WTC11 (cell line): ENCODE measurements at regions not wholly inside any gene's neighbourhood (a gene's known extent, or its start where the extent isn't known, plus 50 kb on each side); places are given as distances from the start of the nearest gene placed in this dataset.
"Not testable (repeated sequence)": the region's sequence is repeated elsewhere in the genome, so short reads cannot be mapped to it uniquely, and the experiment has no call there.

ENCODE experiments used
- ATAC-seq: fragments of 200-7000 bp; cut with Tn5 transposase; 2 replicates; pipeline ENCODE4 v1.10.0; 2021; ENCODE audit warnings: mild to moderate bottlenecking, moderate library complexity
- CTCF ChIA-PET: fragments of 300-600 bp; sonication (Branson Sonifier 250); formaldehyde crosslinking; loops from one replicate; lab custom pipeline; 2021; ENCODE audit warnings: antibody characterized with exemption; lab: Charles Lee
- POLR2A ChIA-PET: fragments of 350-600 bp; sonication (Branson Sonifier 250); formaldehyde crosslinking; loops from one replicate; lab custom pipeline; 2021; ENCODE audit warnings: antibody characterized with exemption; lab: Charles Lee
- DNase-seq: peaks from one replicate; pipeline ENCODE4 v3.0.0; 2021; ENCODE audit warnings: low spot score
- H3K27ac Mint-ChIP-seq: 2 replicates; pipeline ENCODE4 v1.8.0; 2021; ENCODE audit warnings: mixed read lengths
- H3K27me3 Mint-ChIP-seq: 2 replicates; pipeline ENCODE4 v1.8.0; 2021; ENCODE audit warnings: low read depth, mild to moderate bottlenecking, moderate library complexity, mixed read lengths
- H3K36me3 Mint-ChIP-seq: 2 replicates; pipeline ENCODE4 v1.8.0; 2021; ENCODE audit warnings: mixed read lengths
- H3K4me1 Mint-ChIP-seq: 2 replicates; pipeline ENCODE4 v1.8.0; 2022; ENCODE audit warnings: mixed read lengths
- H3K4me3 Mint-ChIP-seq: 2 replicates; pipeline ENCODE4 v1.8.0; 2021; ENCODE audit warnings: mild to moderate bottlenecking, moderate library complexity, mixed read lengths
- H3K9me3 Mint-ChIP-seq: 2 replicates; pipeline ENCODE4 v1.8.0; 2021; ENCODE audit warnings: mixed read lengths
- OVOL2 ChIP-seq: fragments of 250-450 bp; sonication (Bioruptor Pico); IDR thresholded peaks from 2 replicates; pipeline ENCODE4 v1.9.0; 2021; ENCODE audit warnings: mild to moderate bottlenecking, borderline replicate concordance
- PRRX2 ChIP-seq: fragments of 250-450 bp; sonication (Bioruptor Pico); IDR thresholded peaks from 2 replicates; pipeline ENCODE4 v1.8.0; 2021; ENCODE audit warnings: mild to moderate bottlenecking
- USF2 ChIP-seq: sonication (generic); formaldehyde crosslinking; IDR thresholded peaks from 2 replicates; pipeline ENCODE4 v1.8.1; 2023; ENCODE audit warnings: mild to moderate bottlenecking, missing genetic modification reagents, moderate library complexity
- ZNF416 ChIP-seq: fragments of 250-450 bp; sonication (Bioruptor Pico); IDR thresholded peaks from 2 replicates; pipeline ENCODE4 v1.9.0; 2021; ENCODE audit warnings: mild to moderate bottlenecking, inconsistent platforms
- ZNF423 ChIP-seq: fragments of 250-450 bp; sonication (Bioruptor Pico); IDR thresholded peaks from 2 replicates; pipeline ENCODE4 v2.1.2; 2022; ENCODE audit warnings: mild to moderate bottlenecking, moderate library complexity
- ZSCAN18 ChIP-seq: fragments of 250-450 bp; sonication (Bioruptor Pico); IDR thresholded peaks from 2 replicates; pipeline ENCODE4 v2.1.2; 2022; ENCODE audit warnings: mild to moderate bottlenecking, moderate library complexity
- TF ChIP-seq, protein P1 (sequence below): fragments of 250-450 bp; sonication (Bioruptor Pico); IDR thresholded peaks from 2 replicates; pipeline ENCODE4 v1.9.0; 2021; ENCODE audit warnings: mild to moderate bottlenecking
- TF ChIP-seq, protein P2 (sequence below): sonication (generic); formaldehyde crosslinking; IDR thresholded peaks from 2 replicates; pipeline ENCODE4 v1.8.1; 2023; ENCODE audit warnings: mild to moderate bottlenecking, moderate library complexity, missing genetic modification reagents
- TF ChIP-seq, protein P3 (sequence below): fragments of 250-450 bp; sonication (Bioruptor Pico); IDR thresholded peaks from 2 replicates; pipeline ENCODE4 v1.9.0; 2021; ENCODE audit warnings: mild to moderate bottlenecking, borderline replicate concordance

GRCh38 chr17:83010206-83011200 lies 68.9 kb upstream of the METRNL start (continued):
- TF ChIP-seq, protein P1, sequence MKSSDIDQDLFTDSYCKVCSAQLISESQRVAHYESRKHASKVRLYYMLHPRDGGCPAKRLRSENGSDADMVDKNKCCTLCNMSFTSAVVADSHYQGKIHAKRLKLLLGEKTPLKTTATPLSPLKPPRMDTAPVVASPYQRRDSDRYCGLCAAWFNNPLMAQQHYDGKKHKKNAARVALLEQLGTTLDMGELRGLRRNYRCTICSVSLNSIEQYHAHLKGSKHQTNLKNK (CRISPR knock-in tag), result no peak
- TF ChIP-seq, protein P2, sequence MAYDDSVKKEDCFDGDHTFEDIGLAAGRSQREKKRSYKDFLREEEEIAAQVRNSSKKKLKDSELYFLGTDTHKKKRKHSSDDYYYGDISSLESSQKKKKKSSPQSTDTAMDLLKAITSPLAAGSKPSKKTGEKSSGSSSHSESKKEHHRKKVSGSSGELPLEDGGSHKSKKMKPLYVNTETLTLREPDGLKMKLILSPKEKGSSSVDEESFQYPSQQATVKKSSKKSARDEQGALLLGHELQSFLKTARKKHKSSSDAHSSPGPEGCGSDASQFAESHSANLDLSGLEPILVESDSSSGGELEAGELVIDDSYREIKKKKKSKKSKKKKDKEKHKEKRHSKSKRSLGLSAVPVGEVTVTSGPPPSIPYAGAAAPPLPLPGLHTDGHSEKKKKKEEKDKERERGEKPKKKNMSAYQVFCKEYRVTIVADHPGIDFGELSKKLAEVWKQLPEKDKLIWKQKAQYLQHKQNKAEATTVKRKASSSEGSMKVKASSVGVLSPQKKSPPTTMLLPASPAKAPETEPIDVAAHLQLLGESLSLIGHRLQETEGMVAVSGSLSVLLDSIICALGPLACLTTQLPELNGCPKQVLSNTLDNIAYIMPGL (CRISPR knock-in tag), result no peak

DNA sequence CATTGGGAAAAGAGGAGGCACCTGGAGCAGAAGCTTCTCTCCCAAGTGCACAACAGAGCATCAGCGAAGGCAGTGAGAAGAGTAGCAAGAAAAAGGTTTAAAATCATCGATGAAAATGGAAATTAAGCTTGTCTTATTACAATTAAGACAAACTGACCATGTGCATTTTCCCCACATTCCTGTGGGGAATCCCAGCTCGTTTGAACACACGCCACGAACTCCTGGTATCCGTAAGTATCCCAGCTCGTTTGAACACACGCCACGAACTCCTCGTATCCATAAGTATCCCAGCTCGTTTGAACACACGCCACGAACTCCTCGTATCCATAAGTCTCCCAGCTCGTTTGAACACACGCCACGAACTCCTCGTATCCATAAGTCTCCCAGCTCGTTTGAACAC lies 67.7 kb upstream of the METRNL start:
- H3K36me3 Mint-ChIP-seq, H3K27ac Mint-ChIP-seq, DNase-seq, H3K9me3 Mint-ChIP-seq, ATAC-seq, H3K4me3 Mint-ChIP-seq, POLR2A ChIA-PET, CTCF ChIA-PET, H3K27me3 Mint-ChIP-seq: not testable (repeated sequence)
- peaks cover 13% of the 10 kb centered on the region for H3K4me1 Mint-ChIP-seq

- ChIA-PET POLR2A (no interaction called here), CTCF (no interaction called here)
- ATAC-seq, result no peak
Observed at GRCh38 chr17:83012200-83012785, 67.1 kb upstream of the METRNL start.

More at GRCh38 chr17:83012200-83012785, 67.1 kb upstream of the METRNL start:
- Mint-ChIP-seq H3K4me1 (peaks cover 13% of the 10 kb centered on the region), H3K27ac (no peak overlapping the region), H3K9me3 (no peaks in the 10 kb centered on the region), H3K4me3 (no peak overlapping the region)
- no peak for DNase-seq
- TF ChIP-seq PRRX2 (no peak), USF2 (CRISPR knock-in tag) (no peak), ZSCAN18 (no peak), OVOL2 (CRISPR knock-in tag) (no peak), ZNF416 (CRISPR knock-in tag) (no peak), ZNF423 (CRISPR knock-in tag) (no peak)
- TF ChIP-seq, protein P3, sequence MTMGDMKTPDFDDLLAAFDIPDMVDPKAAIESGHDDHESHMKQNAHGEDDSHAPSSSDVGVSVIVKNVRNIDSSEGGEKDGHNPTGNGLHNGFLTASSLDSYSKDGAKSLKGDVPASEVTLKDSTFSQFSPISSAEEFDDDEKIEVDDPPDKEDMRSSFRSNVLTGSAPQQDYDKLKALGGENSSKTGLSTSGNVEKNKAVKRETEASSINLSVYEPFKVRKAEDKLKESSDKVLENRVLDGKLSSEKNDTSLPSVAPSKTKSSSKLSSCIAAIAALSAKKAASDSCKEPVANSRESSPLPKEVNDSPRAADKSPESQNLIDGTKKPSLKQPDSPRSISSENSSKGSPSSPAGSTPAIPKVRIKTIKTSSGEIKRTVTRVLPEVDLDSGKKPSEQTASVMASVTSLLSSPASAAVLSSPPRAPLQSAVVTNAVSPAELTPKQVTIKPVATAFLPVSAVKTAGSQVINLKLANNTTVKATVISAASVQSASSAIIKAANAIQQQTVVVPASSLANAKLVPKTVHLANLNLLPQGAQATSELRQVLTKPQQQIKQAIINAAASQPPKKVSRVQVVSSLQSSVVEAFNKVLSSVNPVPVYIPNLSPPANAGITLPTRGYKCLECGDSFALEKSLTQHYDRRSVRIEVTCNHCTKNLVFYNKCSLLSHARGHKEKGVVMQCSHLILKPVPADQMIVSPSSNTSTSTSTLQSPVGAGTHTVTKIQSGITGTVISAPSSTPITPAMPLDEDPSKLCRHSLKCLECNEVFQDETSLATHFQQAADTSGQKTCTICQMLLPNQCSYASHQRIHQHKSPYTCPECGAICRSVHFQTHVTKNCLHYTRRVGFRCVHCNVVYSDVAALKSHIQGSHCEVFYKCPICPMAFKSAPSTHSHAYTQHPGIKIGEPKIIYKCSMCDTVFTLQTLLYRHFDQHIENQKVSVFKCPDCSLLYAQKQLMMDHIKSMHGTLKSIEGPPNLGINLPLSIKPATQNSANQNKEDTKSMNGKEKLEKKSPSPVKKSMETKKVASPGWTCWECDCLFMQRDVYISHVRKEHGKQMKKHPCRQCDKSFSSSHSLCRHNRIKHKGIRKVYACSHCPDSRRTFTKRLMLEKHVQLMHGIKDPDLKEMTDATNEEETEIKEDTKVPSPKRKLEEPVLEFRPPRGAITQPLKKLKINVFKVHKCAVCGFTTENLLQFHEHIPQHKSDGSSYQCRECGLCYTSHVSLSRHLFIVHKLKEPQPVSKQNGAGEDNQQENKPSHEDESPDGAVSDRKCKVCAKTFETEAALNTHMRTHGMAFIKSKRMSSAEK, result no peak
- TF ChIP-seq, all 79 proteins: peak for 0
- Mint-ChIP-seq H3K27me3 (no peaks in the 10 kb centered on the region; the same call in 1 of the 2 replicates), H3K36me3 (peaks cover 3% of the 10 kb centered on the region; the same call in 1 of the 2 replicates)
